BLaER1 (cell line): ENCODE measurements at regions not wholly inside any gene's neighbourhood (a gene's known extent, or its start where the extent isn't known, plus 50 kb on each side); places are given as distances from the start of the nearest gene placed in this dataset.

ENCODE experiments used
- H3K27ac ChIP-seq: shearing (Covaris generic); formaldehyde crosslinking; 2 replicates; pipeline ENCODE4 v1.8.1; 2022
- H3K27me3 ChIP-seq: shearing (Covaris generic); formaldehyde crosslinking; 2 replicates; pipeline ENCODE4 v1.8.1; 2022
- H3K36me3 ChIP-seq: shearing (Covaris generic); formaldehyde crosslinking; 2 replicates; pipeline ENCODE4 v1.8.1; 2022
- H3K4me1 ChIP-seq: shearing (Covaris generic); formaldehyde crosslinking; 2 replicates; pipeline ENCODE4 v1.8.1; 2022
- H3K4me2 ChIP-seq: shearing (Covaris generic); formaldehyde crosslinking; 2 replicates; pipeline ENCODE4 v1.8.1; 2022
- H3K4me3 ChIP-seq: shearing (Covaris generic); formaldehyde crosslinking; 2 replicates; pipeline ENCODE4 v1.8.1; 2022
- H3K9ac ChIP-seq: shearing (Covaris generic); formaldehyde crosslinking; 2 replicates; pipeline ENCODE4 v1.8.1; 2022
- H3K9me3 ChIP-seq: shearing (Covaris generic); formaldehyde crosslinking; 2 replicates; pipeline ENCODE4 v1.8.1; 2022
- H4K20me1 ChIP-seq: shearing (Covaris generic); formaldehyde crosslinking; 2 replicates; pipeline ENCODE4 v1.8.1; 2022
- Cebpa-rat ChIP-seq: shearing (Covaris generic); IDR thresholded peaks from 2 replicates; pipeline ENCODE4 v1.8.1; 2022

GRCh38 chr13:89255844-89256406 is 1584.8 kb downstream of the SLITRK5 start:
- no peaks in the 10 kb centered on the region for H3K36me3 ChIP-seq
- H4K20me1 ChIP-seq, result no peaks in the 10 kb centered on the region
- H3K9ac ChIP-seq, result no peak overlapping the region
- no peaks in the 10 kb centered on the region for H3K27me3 ChIP-seq
- no peak overlapping the region for H3K4me2 ChIP-seq
- H3K4me1 ChIP-seq, result no peaks in the 10 kb centered on the region
- H3K27ac ChIP-seq, result no peak overlapping the region
- TF ChIP-seq Cebpa-rat, result no peak
- no peak overlapping the region for H3K4me3 ChIP-seq
- peaks cover 7% of the 10 kb centered on the region; the same call in 1 of the 2 replicates for H3K9me3 ChIP-seq

GRCh38 chr13:89267734-89268133 is 1596.6 kb downstream of the SLITRK5 start:
- no peaks in the 10 kb centered on the region for H3K9me3 ChIP-seq
- no peaks in the 10 kb centered on the region for H3K27me3 ChIP-seq
- H4K20me1 ChIP-seq, result no peaks in the 10 kb centered on the region
- H3K9ac ChIP-seq, result no peak overlapping the region
- H3K4me3 ChIP-seq, result no peak overlapping the region
- TF ChIP-seq Cebpa-rat, result no peak
- H3K4me1 ChIP-seq, result no peaks in the 10 kb centered on the region
- H3K36me3 ChIP-seq, result no peaks in the 10 kb centered on the region
- H3K27ac ChIP-seq, result no peak overlapping the region
- no peak overlapping the region for H3K4me2 ChIP-seq

GRCh38 chr13:89269737-89270136 is 1598.6 kb downstream of the SLITRK5 start:
- Histone ChIP-seq H3K4me2 (no peak overlapping the region), H3K9me3 (no peaks in the 10 kb centered on the region), H3K27ac (no peak overlapping the region), H3K27me3 (no peaks in the 10 kb centered on the region), H3K4me3 (no peak overlapping the region), H4K20me1 (no peaks in the 10 kb centered on the region), H3K36me3 (no peaks in the 10 kb centered on the region), H3K9ac (no peak overlapping the region), H3K4me1 (no peaks in the 10 kb centered on the region)
- TF ChIP-seq Cebpa-rat, result no peak

- Histone ChIP-seq H3K27ac (no peak overlapping the region), H3K4me1 (no peaks in the 10 kb centered on the region), H3K4me3 (no peak overlapping the region), H3K9me3 (no peaks in the 10 kb centered on the region), H4K20me1 (no peaks in the 10 kb centered on the region), H3K9ac (no peak overlapping the region), H3K36me3 (no peaks in the 10 kb centered on the region), H3K4me2 (no peak overlapping the region), H3K27me3 (no peaks in the 10 kb centered on the region)
- no peak for TF ChIP-seq Cebpa-rat
Observed at GRCh38 chr13:89270736-89271135, 1599.6 kb downstream of the SLITRK5 start.

GRCh38 chr13:89279374-89279773 is 1608.2 kb downstream of the SLITRK5 start:
- H3K9me3 ChIP-seq, result no peaks in the 10 kb centered on the region
- H3K4me1 ChIP-seq, result no peaks in the 10 kb centered on the region
- no peaks in the 10 kb centered on the region for H3K36me3 ChIP-seq
- H3K4me3 ChIP-seq, result no peak overlapping the region
- no peak overlapping the region for H3K4me2 ChIP-seq
- no peak overlapping the region for H3K27ac ChIP-seq
- H4K20me1 ChIP-seq, result no peaks in the 10 kb centered on the region
- no peak for TF ChIP-seq Cebpa-rat
- H3K27me3 ChIP-seq, result no peaks in the 10 kb centered on the region
- no peak overlapping the region for H3K9ac ChIP-seq

GRCh38 chr13:89281331-89281730 is 1610.2 kb downstream of the SLITRK5 start:
- Histone ChIP-seq H3K4me1 (no peaks in the 10 kb centered on the region), H4K20me1 (no peaks in the 10 kb centered on the region), H3K9ac (no peak overlapping the region), H3K27ac (no peak overlapping the region), H3K9me3 (no peaks in the 10 kb centered on the region), H3K4me2 (no peak overlapping the region), H3K27me3 (no peaks in the 10 kb centered on the region), H3K4me3 (no peak overlapping the region), H3K36me3 (no peaks in the 10 kb centered on the region)
- TF ChIP-seq Cebpa-rat, result no peak

GRCh38 chr13:89282241-89282640 is 1611.1 kb downstream of the SLITRK5 start:
- no peak for TF ChIP-seq Cebpa-rat
- Histone ChIP-seq H3K4me1 (no peaks in the 10 kb centered on the region), H3K27ac (no peak overlapping the region), H3K9me3 (no peaks in the 10 kb centered on the region), H4K20me1 (no peaks in the 10 kb centered on the region), H3K36me3 (no peaks in the 10 kb centered on the region), H3K4me2 (no peak overlapping the region), H3K9ac (no peak overlapping the region), H3K4me3 (no peak overlapping the region), H3K27me3 (no peaks in the 10 kb centered on the region)

- TF ChIP-seq Cebpa-rat, result no peak
- Histone ChIP-seq H3K9ac (no peak overlapping the region), H3K4me2 (no peak overlapping the region), H3K36me3 (no peaks in the 10 kb centered on the region), H3K4me3 (no peak overlapping the region), H3K4me1 (no peaks in the 10 kb centered on the region), H3K27ac (no peak overlapping the region), H3K27me3 (no peaks in the 10 kb centered on the region), H4K20me1 (no peaks in the 10 kb centered on the region), H3K9me3 (0 out of 2 replicates have a peak, but pooled peaks cover 4% of the 10 kb centered on the region)
Observed at GRCh38 chr13:89287381-89287780, 1616.2 kb downstream of the SLITRK5 start.

- no peak overlapping the region for H3K9ac ChIP-seq
- H3K4me1 ChIP-seq, result no peaks in the 10 kb centered on the region
- no peaks in the 10 kb centered on the region for H4K20me1 ChIP-seq
- no peak overlapping the region for H3K27ac ChIP-seq
- H3K36me3 ChIP-seq, result no peaks in the 10 kb centered on the region
- no peak for TF ChIP-seq Cebpa-rat
- no peak overlapping the region for H3K4me3 ChIP-seq
- H3K9me3 ChIP-seq, result no peaks in the 10 kb centered on the region
- H3K4me2 ChIP-seq, result no peak overlapping the region
- no peaks in the 10 kb centered on the region for H3K27me3 ChIP-seq
Observed at GRCh38 chr13:89294115-89294867, 1623.1 kb downstream of the SLITRK5 start.

- Histone ChIP-seq H3K4me3 (no peak overlapping the region), H4K20me1 (no peaks in the 10 kb centered on the region), H3K4me2 (no peak overlapping the region), H3K4me1 (no peaks in the 10 kb centered on the region), H3K27me3 (no peaks in the 10 kb centered on the region), H3K9me3 (no peaks in the 10 kb centered on the region), H3K9ac (no peak overlapping the region), H3K36me3 (no peaks in the 10 kb centered on the region), H3K27ac (no peak overlapping the region)
- TF ChIP-seq Cebpa-rat, result no peak
Observed at GRCh38 chr13:89307278-89307677, 1636.1 kb downstream of the SLITRK5 start.
